IPS-NIHi11 (cell line): ENCODE measurements at regions not wholly inside any gene's neighbourhood (a gene's known extent, or its start where the extent isn't known, plus 50 kb on each side); places are given as distances from the start of the nearest gene placed in this dataset.

Experiments used
- DNase-seq: peaks from one replicate; pipeline ENCODE4 v3.0.0; 2012; ENCODE audit warnings: mixed read lengths, low spot score

DNA sequence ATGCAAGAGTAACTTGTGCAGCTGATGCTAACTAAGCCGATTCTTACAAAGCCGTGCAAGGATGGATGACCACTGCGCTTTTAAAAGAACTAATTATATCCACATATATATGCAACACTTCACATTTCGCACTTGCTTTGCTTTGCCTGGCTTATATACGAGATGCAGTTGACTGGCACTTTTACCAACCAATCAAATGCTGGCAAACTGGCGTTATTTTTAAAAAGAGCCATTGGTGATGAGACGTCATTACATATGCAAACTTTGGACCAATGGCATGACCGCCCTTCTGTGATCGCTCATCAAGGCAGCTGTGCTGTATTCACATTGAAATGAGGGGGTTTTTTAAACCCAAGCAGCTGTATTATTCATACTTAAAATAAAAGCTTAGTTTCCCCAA, 1147.7 kb upstream of the WWC1 start:
- no peak for DNase-seq

DNA sequence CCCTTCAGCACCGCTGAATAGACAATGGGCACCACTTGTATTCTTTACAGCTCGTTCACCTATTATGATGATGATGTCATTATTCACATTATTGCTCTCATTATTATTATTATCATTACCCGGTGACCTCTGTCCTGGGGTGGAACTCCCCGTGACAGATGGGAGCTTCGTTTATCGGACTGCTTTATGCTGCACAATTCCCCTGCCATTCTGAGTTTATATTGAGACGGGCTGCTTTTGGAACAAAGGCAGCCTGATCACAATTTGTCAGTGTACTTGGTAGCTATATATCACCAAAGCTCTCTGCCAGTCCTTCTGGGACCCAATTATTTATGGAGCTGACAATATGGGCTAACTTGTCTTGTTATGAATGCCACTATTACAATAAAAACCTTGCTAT, 1145.6 kb upstream of the WWC1 start:
- DNase-seq = no peak

DNA sequence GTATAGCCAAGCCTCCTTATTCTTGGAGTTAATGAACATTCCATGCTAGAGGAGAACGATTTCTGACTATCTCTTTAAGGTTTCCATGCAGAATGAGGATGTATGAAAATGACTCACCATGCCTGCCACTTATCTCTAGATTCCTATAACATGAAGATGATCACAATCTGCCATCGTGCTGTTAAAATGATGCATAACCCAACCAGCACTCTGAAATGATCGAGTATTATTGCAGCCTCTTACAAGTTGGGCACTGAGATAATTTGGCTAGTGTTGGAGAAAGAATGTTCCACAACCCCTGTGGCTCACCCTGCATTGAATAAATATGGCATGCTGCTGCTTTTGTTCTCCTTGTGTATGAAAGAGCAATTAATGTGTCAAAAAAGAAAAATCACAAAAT, 1143.6 kb upstream of the WWC1 start:
- DNase-seq = no peak

DNA sequence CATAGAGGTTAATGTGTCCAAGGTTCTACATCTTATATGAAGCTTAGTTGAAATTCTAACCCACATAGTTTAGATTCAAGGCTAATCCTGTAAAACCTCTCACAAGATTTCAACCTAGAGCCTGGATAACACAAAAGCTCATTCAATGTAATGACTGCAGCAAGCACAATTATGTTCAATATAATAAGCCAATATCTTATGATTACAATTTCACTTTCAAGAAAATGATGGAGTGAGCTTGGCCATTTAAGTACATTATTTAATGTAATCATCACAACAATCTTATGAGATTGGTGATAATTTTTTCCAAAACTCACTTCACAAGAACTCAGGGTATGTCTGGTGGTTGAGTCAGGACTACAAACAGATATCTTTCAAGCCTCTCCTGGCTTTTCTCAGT, 1140.8 kb upstream of the WWC1 start:
- DNase-seq = no peak

DNA sequence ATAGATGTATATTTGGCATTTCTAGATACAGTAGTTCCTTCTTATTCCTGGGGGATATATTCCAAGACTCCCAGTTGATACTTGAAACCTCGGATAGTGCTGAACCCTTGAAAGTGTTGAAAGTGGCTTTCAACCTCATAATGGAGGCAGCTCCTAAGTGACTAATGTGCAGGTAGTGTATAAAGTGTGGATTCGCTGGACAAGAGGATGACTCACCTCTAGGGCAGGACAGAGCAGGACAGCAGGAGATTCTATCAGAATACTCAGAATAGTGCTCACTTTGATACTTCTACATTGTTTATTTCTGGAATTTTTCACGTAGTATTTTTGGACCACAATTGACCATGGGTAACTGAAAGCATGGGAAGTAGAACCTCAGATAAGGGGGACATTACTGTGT, 1138.9 kb upstream of the WWC1 start:
- no peak for DNase-seq

DNA sequence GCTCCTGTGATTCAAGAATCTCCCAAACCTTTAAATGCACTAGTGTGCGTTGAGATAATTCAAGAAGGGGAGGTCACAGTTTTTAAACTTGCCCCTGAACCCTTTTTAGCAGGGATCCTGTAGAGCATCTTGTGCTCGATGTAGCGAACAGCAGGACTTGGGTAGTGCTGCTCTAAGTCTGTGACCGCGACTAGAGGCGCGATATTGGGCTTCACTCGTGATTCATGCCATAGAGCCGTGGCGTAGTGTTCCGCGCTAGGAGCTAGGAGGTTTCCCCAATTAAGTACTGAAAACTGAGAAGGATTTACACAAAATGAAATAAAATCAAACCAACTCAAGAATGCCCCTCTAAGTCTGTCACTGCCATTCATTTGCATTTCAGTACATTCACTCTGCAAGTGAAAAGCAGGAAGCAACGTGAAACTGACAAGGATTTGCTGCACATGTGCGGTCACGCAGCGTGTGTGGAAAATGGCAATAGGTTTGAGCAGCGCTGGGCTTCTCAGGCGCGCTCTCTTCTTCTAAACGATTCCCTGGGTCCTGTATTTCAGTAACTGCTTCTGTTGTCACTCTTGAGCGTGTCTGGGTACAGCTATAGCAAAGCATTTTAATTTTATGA, 1135.9 kb upstream of the WWC1 start:
- no peak for DNase-seq

DNA sequence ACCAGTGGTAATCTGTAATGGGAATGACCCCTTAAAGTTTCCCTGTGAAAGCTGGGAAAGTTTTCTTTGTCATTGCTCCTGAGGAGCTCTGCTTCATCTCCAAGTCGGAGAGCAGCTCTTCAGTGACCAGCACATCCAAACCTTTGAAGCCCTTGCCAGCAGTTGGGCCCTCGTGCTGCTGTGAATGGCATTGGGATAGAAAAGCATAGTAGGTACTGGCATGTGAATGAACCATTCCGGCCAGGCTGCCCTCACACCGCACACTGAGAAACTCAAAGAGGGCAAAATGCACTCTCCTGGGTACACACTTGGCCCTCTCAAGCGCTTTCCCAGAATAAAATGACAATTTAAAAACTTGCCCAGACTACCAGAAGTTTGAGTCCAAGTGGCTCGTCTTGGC, 1135.0 kb upstream of the WWC1 start:
- no peak for DNase-seq

DNA sequence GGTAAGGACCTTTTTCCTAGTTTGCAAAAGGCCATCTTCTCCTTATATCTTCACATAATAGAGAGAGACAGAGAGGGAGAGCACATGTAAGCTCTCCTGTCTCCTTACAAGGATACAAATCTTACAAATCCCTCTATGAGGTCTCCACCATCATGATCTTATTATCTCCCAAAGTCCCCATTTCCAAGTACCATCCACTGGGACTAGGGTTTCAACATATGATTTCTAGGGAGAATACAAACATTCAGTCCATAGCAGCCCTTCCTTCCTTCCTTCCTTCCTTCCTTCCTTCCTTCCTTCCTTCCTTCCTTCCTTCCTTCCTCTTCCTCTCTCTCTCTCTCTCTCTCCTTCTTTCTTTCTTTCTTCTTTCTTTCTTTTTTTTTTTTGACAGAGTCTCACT, 1132.9 kb upstream of the WWC1 start:
- DNase-seq = no peak

DNA sequence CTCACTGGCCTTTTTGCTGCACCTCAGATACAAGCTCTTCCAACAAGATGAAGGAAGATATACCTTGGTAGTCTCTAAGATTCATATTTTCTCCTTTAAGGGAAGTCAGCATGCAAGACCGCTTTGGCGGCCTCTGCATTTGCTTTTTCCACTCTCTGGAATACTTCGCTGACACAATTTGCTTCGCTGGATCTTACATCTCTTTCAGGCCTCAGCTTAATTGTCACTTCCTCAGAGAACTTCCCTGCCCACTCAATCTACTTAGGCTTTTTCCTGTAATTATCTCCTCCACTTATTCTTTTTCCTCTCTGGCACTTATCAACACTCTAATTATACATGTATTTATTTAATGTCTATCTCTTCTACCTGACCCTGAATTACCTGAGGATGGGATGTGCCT, 1131.1 kb upstream of the WWC1 start:
- no peak for DNase-seq

DNA sequence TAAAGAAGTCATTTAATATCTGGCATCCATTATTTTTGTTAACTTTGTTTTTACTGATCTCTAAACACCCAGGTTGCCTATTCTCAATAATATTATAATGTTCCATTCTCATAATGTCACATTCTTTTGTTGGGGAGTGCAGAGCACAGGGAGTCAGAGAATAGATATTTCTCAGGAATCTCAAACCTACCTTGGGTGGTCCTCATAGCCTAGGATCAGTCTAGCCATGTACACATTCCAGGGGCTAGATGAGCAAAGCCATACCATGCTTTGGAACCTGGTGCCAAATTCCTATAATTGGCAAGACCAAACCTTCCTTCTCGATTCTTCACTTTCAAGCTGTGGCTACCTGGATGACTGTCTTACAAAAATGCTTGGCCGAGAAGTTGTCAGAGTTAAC, 1124.7 kb upstream of the WWC1 start:
- DNase-seq = no peak

DNA sequence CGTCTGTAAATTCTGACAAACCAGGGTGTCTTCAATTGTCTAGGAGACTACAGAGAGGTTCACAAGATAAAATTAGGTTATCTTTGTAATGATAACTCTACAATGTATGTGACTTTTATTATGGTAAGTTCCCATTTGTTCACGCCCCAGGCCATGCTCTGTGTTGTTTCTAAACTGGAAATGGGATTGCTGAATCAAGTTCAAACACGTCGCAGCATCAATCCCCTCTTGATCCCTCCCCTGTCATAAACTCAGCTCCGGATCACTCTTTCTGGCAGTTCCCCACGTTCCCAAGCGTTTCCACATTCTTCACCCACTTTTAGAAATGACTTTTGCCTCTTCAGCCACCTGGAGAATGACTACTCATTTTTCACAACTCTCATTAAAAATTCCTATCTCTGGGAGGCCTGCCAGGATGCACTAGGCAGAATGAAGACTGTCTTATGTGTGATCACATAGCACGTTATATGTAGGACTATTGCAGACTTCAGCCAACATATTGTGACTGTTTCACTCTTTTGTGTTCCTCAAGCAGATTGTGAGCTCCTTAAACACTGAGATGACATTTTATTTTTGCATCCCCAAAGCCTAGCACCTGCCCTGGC, 1124.2 kb upstream of the WWC1 start:
- DNase-seq = no peak

DNA sequence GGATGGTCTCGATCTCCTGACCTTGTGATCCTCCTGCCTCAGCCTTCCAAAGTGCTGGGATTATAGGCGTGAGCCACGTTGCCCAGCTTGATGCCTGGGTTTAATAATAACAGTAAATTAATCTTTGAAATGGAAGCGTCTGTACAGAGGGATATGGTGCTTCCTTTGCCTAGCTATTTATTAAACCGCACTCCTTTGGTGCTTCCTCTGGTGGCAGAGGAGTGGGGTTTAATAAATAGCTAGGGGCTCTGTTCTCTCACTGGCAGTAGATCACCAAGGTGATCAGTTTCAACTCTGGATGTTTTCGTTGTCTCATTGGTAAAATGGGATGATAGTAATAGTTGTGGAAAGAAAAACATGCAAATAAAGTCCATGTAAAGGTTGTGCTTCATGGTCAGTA, 1122.5 kb upstream of the WWC1 start:
- no peak for DNase-seq

DNA sequence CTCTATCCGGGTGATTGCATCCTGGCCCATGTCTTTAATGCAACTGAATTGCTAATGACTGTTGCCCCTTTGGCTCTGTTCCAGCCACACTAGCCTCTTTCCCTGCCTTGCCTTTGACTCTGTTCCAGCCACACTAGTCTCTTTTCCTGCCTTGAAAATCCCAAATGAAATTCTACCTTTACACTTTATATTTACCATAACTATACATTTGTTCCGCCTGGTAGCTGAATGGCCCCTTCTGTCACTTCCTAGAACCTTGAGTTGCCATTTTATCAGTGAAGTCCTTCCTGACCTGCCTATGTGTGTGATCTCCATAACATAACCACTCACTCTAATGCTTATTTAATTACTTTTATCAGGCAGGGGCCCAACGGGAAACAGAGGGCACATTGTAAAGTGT, 1120.4 kb upstream of the WWC1 start:
- no peak for DNase-seq

DNA sequence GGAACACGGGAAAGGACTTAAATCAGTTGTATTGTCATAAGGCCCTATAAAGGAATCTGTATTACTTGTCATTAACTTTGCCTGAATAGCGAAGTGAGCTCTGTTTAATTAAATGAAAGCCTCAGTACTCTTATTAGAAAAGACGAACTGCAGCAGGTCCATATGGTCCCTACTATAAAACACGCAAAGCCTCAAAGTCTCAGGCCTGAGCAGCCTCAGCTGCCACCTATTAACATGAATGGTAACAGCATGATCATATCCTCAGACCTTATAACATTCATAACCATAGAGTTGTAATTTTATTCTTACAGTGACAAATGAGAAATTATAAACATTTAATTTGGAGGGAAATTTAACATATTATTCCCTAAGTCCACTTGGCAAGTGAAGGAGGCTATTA, 1113.7 kb upstream of the WWC1 start:
- no peak for DNase-seq

DNA sequence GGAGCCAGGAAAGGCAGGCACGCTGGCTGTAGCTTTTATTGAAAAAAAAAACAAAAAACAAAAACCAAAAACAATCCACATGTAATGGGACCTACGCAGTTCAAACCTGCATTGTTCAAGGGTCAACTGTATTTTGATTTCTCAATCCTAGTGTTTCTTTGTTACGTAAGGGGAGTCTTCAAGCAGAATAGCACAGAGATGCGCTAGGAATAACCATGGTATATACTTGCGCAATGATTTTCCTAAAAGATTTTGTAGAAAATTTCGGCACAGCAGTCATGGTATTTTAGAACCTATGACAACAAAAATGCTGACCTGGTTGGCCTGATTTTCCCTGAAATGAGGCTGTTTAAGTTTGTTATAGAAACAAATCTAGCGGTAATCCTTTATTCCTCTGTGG, 1110.5 kb upstream of the WWC1 start:
- DNase-seq = no peak

DNA sequence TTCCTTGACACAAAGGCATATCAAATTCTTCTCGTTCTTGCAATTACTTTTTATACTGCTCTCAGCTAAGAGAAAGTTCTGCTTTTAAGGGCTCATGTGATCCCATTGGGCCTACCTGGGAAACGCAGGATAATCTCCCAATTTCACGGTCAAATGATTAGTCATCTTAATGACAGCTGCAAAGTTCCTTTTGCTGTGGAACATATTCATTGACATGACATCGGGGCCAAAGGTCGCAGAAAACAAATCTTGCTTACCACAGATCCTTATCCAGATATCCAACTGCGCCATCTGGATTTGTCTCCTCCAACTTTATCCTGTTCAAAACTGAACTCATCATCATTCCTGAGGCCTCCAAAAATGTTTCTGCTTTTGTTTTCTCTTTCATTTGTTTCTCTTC, 1085.6 kb upstream of the WWC1 start:
- no peak for DNase-seq

DNA sequence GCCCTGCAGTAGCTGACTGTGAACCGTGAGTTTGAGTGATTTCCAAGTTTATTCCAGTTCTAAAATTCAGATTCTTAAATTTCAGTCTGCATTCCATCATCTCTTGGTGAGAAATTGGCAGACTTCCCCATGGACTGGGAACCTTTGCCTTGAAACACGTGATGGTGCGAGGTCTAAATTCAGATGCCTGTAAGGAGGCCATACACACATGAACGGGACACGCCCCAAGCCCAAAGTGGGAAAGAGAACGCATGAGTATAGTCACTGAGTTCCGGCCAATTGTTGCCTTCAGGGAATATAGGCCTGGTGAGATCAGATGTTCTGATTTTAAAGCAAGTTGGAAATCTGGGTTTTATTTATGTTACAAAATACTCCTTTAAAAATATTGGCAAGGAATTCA, 1084.4 kb upstream of the WWC1 start:
- no peak for DNase-seq

DNA sequence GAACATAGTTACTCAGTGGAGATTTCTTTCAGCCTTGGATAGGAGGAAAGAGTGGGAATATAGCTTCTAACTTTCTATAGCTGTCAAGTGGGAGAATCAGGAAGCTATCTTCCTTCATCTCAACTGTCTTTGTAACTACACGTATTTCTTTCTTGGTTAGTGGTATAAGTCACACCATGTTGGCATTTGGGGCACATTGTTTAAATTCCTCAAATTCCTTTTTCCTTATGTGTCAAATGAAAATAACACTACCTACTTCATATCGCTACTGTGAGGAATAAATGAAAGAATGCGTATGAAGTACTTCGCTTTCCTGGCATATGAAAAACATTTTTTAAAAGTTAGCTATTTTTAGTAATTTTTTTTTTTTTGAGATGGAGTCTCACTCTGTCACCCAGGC, 1082.5 kb upstream of the WWC1 start:
- no peak for DNase-seq

DNA sequence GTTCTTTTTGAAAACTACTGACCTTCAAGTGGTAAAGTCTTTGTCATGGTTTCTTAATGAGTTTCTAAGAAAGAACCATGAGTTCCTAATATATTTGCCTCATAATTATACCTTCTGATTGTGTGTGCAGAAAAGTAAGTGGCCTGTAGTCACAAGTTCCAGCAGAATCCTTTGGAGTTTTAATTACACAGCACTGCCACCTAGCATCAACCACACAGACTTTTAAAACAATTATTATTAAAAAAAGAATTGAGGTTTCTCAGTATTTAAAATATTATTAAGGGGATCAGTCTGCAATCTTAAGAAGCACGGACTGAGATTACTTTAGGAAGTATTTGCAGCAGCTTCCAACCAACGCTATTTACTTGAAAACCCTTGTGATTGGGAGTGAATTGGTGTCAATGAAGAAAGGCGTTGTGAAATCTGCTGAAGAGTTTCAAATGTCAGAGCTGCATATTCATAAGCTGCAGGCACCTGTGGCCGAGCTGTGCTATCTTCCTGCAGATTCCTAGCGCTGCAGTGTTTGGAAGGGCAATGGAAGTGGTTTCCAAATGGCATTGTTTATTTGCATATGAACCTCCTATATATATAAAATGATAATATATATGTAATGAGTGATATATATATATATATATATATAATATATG, 1074.2 kb upstream of the WWC1 start:
- no peak for DNase-seq

DNA sequence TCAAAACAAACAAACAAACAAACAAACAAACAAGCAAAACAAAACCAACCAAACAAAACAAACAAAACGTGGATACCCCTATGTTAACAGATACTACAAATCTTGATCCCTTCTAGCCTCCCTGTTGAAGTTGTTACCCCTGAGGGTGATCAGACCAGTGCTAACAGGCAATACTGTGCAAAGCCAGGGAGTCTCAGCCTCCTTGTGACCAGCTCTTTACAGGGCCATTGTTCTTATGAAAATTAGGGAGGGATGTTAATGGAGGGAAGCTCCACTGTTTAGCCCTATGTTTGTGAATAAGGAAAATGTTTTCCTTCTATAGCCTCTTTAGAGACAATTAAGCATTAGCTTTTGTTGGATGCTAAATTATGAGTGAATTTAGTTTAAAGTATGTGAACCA, 1072.1 kb upstream of the WWC1 start:
- DNase-seq = peak; percentile 31

DNA sequence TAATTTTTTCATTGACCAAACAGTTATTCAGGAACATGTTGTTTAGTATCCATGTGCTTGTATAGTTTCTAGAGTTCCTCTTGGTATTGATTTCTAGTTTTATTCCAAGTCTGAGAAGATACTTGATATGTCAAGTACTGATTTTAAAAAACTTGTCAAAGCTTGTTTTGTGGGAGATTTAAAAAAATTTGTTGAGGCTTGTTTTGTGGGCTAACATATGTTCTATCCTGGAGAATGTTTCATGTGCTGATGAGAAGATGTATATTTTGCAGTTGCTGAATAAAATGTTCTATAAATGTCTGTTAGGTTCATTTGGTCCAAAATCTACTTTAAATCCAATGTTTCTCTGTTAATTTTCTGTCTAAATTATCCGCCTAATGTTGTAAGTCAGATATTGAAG, 1065.1 kb upstream of the WWC1 start:
- no peak for DNase-seq

DNA sequence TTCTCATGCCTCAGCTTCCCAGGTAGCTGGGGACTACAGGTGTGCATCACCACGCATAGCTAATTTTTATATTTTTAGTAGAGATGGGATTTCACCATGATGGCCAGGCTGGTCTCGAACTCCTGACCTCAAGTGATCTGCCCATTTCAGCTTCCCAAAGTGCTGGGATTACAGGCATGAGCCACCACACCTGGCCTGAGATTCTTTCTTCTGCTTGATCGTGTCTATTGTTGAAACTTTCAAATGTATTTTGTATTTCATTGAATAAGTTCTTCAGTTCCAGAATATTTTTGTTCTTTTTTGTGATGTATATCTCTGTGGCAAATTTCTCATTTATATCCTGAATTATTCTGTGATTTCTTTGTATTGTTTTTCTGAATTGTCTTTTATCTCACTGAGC, 1063.3 kb upstream of the WWC1 start:
- no peak for DNase-seq

DNA sequence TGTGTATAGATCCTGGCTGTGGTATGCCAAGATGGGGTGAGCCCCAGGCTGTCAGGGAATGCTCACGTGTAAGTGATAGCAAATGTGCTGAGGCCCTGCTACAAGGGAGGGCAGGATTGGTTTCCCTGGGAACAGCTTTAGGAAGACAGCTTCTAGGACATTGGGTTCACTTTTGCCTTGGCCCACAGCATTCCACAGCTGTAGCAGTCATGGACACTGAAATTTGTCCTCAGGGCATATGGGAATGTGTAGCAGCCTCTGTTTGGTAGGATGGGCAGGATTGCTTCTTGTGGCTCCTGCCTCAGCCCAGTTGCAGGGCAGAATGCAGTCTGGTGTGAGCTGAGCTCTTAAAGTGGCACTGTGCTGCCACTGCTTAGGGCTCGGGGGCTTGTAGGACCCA, 1061.7 kb upstream of the WWC1 start:
- DNase-seq = no peak

DNA sequence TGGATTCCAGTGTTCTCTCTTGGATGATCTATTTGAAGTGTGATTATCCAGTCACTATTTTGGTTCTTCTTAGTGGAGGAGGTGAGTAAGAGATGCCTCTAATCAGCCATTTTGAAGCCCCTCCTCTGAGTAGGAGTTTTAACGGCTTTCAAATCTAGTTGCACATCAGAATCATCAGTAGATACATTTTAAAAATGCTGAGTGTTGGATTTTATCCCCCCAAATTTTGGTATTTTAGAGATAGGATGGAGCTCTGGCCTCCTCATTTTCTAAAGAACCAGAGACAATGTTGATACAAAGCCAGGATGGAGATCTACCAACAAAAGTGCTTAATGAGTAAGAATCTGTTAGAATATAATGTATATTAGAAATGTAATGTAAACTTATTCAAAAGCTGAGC, 1061.0 kb upstream of the WWC1 start:
- no peak for DNase-seq
